ENCODE measurements at regions not wholly inside any gene's neighbourhood (a gene's known extent, or its start where the extent isn't known, plus 50 kb on each side); places are given as distances from the start of the nearest gene placed in this dataset.
"Not testable (repeated sequence)": the region's sequence is repeated elsewhere in the genome, so short reads cannot be mapped to it uniquely, and the experiment has no call there.

GRCh38 chr4:159018062-159018629, 84.7 kb upstream of the RAPGEF2 start:
- Histone ChIP-seq H3K36me3 (ENCODE audit: insufficient read depth, low read length) (no peaks in the 10 kb centered on the region), H3K4me1 (ENCODE audit: insufficient read depth, low read length) (peaks cover 34% of the 10 kb centered on the region), H3K4me3 (ENCODE audit: low read length) (no peak overlapping the region), H3K9me3 (ENCODE audit: insufficient read depth, low read depth, low read length) (no peaks in the 10 kb centered on the region), H3K27ac (ENCODE audit: low read depth, low read length) (no peak overlapping the region), H3K9ac (ENCODE audit: low read depth, low read length) (no peak overlapping the region), H3K27me3 (ENCODE audit: insufficient read depth, low read length) (peaks cover 13% of the 10 kb centered on the region; the same call in 1 of the 2 replicates)
- WGBS = 92% methylated on average over 4 of the region's 4 CpGs

DNA sequence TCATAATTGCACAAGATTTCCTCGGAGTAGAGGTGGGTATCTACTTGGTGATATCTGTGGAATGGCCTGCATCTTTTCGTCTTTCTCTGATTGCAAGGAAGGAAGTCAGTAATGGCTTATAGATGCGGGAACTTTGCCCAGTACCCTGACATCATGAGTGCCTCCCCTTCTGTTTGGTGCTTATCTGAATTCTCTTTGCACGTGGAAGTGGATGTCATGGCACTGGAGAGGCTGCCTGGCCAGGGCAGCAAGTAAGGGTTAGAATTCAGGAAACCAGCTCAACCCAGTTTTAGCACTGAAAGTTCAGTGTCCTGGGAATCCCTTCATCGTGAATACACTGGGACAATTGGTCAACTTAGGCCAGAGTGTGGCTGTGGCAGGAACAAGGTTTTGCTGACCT, 83.5 kb upstream of the RAPGEF2 start:
- Histone ChIP-seq H3K4me3 (ENCODE audit: low read length) (no peak overlapping the region), H3K27ac (ENCODE audit: low read depth, low read length) (no peak overlapping the region), H3K4me1 (ENCODE audit: insufficient read depth, low read length) (peaks cover 45% of the 10 kb centered on the region), H3K27me3 (ENCODE audit: insufficient read depth, low read length) (peaks cover 13% of the 10 kb centered on the region; the same call in 1 of the 2 replicates), H3K36me3 (ENCODE audit: insufficient read depth, low read length) (no peaks in the 10 kb centered on the region), H3K9ac (ENCODE audit: low read depth, low read length) (no peak overlapping the region), H3K9me3 (ENCODE audit: insufficient read depth, low read depth, low read length) (no peaks in the 10 kb centered on the region)
- 93% methylated on average over 5 of the region's 5 CpGs for WGBS

DNA sequence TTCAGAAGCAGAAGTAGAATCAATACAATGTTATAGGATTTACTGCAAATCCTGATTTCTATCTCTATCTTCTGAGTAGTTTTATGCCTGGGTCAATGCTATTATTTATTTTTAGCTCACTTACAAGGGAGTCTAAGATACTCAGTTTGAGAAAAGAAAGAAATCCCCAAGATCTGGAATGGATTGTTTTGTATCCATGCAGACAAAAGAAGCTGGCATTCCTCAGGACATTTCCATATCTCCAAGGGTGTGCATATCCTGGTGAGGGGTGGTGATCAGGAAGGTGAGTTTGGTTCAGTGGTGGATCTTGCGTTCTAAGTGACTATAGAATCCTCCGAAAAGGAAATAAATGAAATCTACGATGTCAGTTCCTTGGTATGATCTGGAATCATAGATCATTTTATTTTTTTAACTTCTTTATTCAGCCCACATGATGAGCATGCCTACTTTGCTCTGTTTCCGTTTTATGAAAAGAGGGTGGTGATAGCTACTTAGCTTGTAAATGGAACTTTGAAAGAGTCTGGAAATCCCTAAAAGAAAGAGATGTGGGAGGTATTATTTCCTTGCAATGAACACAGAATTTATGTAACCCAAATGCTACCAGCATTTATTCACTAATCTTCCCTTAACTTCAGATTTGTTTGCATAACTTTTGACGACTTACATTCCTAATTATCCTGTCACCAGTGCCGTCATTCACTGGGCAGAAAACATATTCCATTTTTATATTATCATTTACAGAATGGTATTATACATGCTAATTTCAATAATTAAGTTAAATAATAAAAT, 81.1 kb upstream of the RAPGEF2 start:
- H3K9me3 ChIP-seq (ENCODE audit: insufficient read depth, low read depth, low read length) = no peaks in the 10 kb centered on the region
- peak overlapping the region; percentile 26 for H3K4me3 ChIP-seq (ENCODE audit: low read length)
- H3K4me1 ChIP-seq (ENCODE audit: insufficient read depth, low read length) = peaks cover 46% of the 10 kb centered on the region
- peaks cover 13% of the 10 kb centered on the region; the same call in 1 of the 2 replicates for H3K27me3 ChIP-seq (ENCODE audit: insufficient read depth, low read length)
- 26% methylated on average over 5 of the region's 6 CpGs for WGBS
- peak overlapping the region; percentile 85 for H3K27ac ChIP-seq (ENCODE audit: low read depth, low read length)
- peak overlapping the region; percentile 46 for H3K9ac ChIP-seq (ENCODE audit: low read depth, low read length)
- H3K36me3 ChIP-seq (ENCODE audit: insufficient read depth, low read length) = no peaks in the 10 kb centered on the region

- Histone ChIP-seq H3K9me3 (ENCODE audit: insufficient read depth, low read depth, low read length) (no peaks in the 10 kb centered on the region), H3K27me3 (ENCODE audit: insufficient read depth, low read length) (no peaks in the 10 kb centered on the region), H3K4me3 (ENCODE audit: low read length) (no peak overlapping the region), H3K4me1 (ENCODE audit: insufficient read depth, low read length) (peaks cover 43% of the 10 kb centered on the region), H3K9ac (ENCODE audit: low read depth, low read length) (no peak overlapping the region), H3K27ac (ENCODE audit: low read depth, low read length) (peak overlapping the region; percentile 22; the same call in 1 of the 2 replicates), H3K36me3 (ENCODE audit: insufficient read depth, low read length) (no peaks in the 10 kb centered on the region)
- WGBS = 68% methylated on average over 3 of the region's 3 CpGs
Observed at GRCh38 chr4:159023741-159024140, 79.1 kb upstream of the RAPGEF2 start.

DNA sequence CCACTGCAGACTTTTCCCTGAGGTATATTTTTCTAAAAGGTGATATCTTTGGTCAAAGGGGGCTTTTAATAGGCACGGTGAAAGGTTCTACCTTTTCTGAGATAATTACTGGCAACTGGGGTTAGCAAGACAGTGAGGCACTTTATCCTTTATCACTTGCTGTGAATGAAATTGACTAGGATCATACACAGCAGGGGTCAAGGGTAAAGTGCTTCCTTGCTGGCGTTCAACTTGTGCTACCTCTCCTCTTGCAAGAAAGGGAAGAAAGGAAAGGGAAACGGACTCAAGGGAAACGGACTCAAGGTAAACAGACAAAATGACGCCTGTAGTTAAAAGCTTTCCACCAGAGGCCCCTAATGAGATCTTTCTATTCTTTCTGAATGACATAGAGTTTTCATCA, 78.6 kb upstream of the RAPGEF2 start:
- Histone ChIP-seq H3K27ac (ENCODE audit: low read depth, low read length) (peak overlapping the region; percentile 22; the same call in 1 of the 2 replicates), H3K9ac (ENCODE audit: low read depth, low read length) (no peak overlapping the region), H3K36me3 (ENCODE audit: insufficient read depth, low read length) (no peaks in the 10 kb centered on the region), H3K27me3 (ENCODE audit: insufficient read depth, low read length) (no peaks in the 10 kb centered on the region), H3K4me3 (ENCODE audit: low read length) (no peak overlapping the region), H3K4me1 (ENCODE audit: insufficient read depth, low read length) (peaks cover 43% of the 10 kb centered on the region), H3K9me3 (ENCODE audit: insufficient read depth, low read depth, low read length) (no peaks in the 10 kb centered on the region)
- 11% methylated on average over 4 of the region's 5 CpGs for WGBS

DNA sequence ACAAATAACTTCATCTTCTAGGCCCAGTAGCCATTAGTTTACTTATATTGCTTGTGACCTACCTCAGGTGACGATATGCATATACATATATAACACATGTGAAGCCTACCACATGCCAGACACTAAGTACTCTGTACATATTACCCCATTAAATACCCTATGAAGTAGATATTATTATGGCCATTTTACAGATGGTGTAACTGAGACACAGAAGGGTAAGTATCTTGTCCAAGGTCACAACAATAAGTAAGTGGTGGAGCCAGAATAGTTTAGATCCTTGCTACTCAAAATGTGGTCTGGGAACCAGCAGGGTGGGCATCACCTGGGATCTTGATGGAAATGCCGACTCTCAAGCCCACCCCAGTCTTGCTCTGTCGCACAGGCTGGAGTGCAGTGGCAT, 78.1 kb upstream of the RAPGEF2 start:
- Histone ChIP-seq H3K4me3 (ENCODE audit: low read length) (no peak overlapping the region), H3K9me3 (ENCODE audit: insufficient read depth, low read depth, low read length) (no peaks in the 10 kb centered on the region), H3K27ac (ENCODE audit: low read depth, low read length) (peak overlapping the region; percentile 22; the same call in 1 of the 2 replicates), H3K4me1 (ENCODE audit: insufficient read depth, low read length) (peaks cover 43% of the 10 kb centered on the region), H3K27me3 (ENCODE audit: insufficient read depth, low read length) (no peaks in the 10 kb centered on the region), H3K9ac (ENCODE audit: low read depth, low read length) (no peak overlapping the region), H3K36me3 (ENCODE audit: insufficient read depth, low read length) (no peaks in the 10 kb centered on the region)
- 92% methylated on average over 3 of the region's 3 CpGs for WGBS

- Histone ChIP-seq H3K9ac (ENCODE audit: low read depth, low read length) (no peak overlapping the region), H3K4me3 (ENCODE audit: low read length) (no peak overlapping the region), H3K27me3 (ENCODE audit: insufficient read depth, low read length) (no peaks in the 10 kb centered on the region), H3K9me3 (ENCODE audit: insufficient read depth, low read depth, low read length) (no peaks in the 10 kb centered on the region), H3K36me3 (ENCODE audit: insufficient read depth, low read length) (no peaks in the 10 kb centered on the region), H3K4me1 (ENCODE audit: insufficient read depth, low read length) (peaks cover 39% of the 10 kb centered on the region), H3K27ac (ENCODE audit: low read depth, low read length) (no peak overlapping the region)
Observed at GRCh38 chr4:159026329-159026728, 76.5 kb upstream of the RAPGEF2 start.

GRCh38 chr4:159027535-159027934, 75.3 kb upstream of the RAPGEF2 start:
- Histone ChIP-seq H3K27me3 (ENCODE audit: insufficient read depth, low read length) (no peaks in the 10 kb centered on the region), H3K9me3 (ENCODE audit: insufficient read depth, low read depth, low read length) (no peaks in the 10 kb centered on the region), H3K9ac (ENCODE audit: low read depth, low read length) (no peak overlapping the region), H3K4me3 (ENCODE audit: low read length) (no peak overlapping the region), H3K36me3 (ENCODE audit: insufficient read depth, low read length) (no peaks in the 10 kb centered on the region), H3K27ac (ENCODE audit: low read depth, low read length) (no peak overlapping the region), H3K4me1 (ENCODE audit: insufficient read depth, low read length) (peaks cover 28% of the 10 kb centered on the region)
- 100% methylated on average over 2 of the region's 2 CpGs for WGBS

DNA sequence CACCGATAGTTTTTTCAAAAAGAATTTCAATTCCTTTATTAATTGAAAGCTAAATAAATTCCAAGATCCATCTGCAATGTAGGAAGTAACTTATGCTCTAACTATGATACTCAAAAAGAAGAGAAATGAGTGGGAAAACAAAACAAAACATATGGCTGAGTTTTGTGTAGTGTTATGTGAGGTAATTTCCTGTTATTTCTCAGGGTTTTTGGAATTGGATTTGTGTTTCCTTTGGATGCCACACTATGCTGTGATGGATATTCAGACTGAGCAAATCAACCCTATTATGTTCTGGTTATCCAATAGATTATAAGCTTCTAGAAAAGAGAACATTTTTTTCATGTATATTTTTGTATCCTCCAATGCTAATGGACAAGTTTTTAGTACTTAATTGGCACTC, 73.4 kb upstream of the RAPGEF2 start:
- Histone ChIP-seq H3K9ac (ENCODE audit: low read depth, low read length) (no peak overlapping the region), H3K9me3 (ENCODE audit: insufficient read depth, low read depth, low read length) (no peaks in the 10 kb centered on the region), H3K36me3 (ENCODE audit: insufficient read depth, low read length) (no peaks in the 10 kb centered on the region), H3K27me3 (ENCODE audit: insufficient read depth, low read length) (no peaks in the 10 kb centered on the region), H3K27ac (ENCODE audit: low read depth, low read length) (no peak overlapping the region), H3K4me3 (ENCODE audit: low read length) (no peak overlapping the region), H3K4me1 (ENCODE audit: insufficient read depth, low read length) (peaks cover 24% of the 10 kb centered on the region)
- WGBS = no CpG with 5 or more reads among the region's 1 CpG

GRCh38 chr4:159030297-159030696, 72.6 kb upstream of the RAPGEF2 start:
- not testable (repeated sequence) for H3K4me3 ChIP-seq (ENCODE audit: low read length); H3K9me3 ChIP-seq (ENCODE audit: insufficient read depth, low read depth, low read length); H3K9ac ChIP-seq (ENCODE audit: low read depth, low read length); H3K27me3 ChIP-seq (ENCODE audit: insufficient read depth, low read length); H3K27ac ChIP-seq (ENCODE audit: low read depth, low read length); H3K36me3 ChIP-seq (ENCODE audit: insufficient read depth, low read length)
- H3K4me1 ChIP-seq (ENCODE audit: insufficient read depth, low read length) = peaks cover 16% of the 10 kb centered on the region
- WGBS = 78% methylated on average over 2 of the region's 2 CpGs

- no CpG with 5 or more reads among the region's 1 CpG for WGBS
- no peaks in the 10 kb centered on the region for H3K36me3 ChIP-seq (ENCODE audit: insufficient read depth, low read length)
- no peaks in the 10 kb centered on the region for H3K9me3 ChIP-seq (ENCODE audit: insufficient read depth, low read depth, low read length)
- H3K27ac ChIP-seq (ENCODE audit: low read depth, low read length) = no peak overlapping the region
- no peak overlapping the region for H3K4me3 ChIP-seq (ENCODE audit: low read length)
- no peak overlapping the region for H3K9ac ChIP-seq (ENCODE audit: low read depth, low read length)
- H3K27me3 ChIP-seq (ENCODE audit: insufficient read depth, low read length) = no peaks in the 10 kb centered on the region
- peaks cover 21% of the 10 kb centered on the region for H3K4me1 ChIP-seq (ENCODE audit: insufficient read depth, low read length)
Observed at GRCh38 chr4:159035570-159035969, 67.3 kb upstream of the RAPGEF2 start.
